ENCODE measurements at regions not wholly inside any gene's neighbourhood (a gene's known extent, or its start where the extent isn't known, plus 50 kb on each side); places are given as distances from the start of the nearest gene placed in this dataset.

- TF ChIP-seq CEBPB (IDR thresholded peaks at IDR 0.05; ENCODE audit: low read depth) (no peak), CTCF (IDR thresholded peaks at IDR 0.05 in 2 of 3, conservative IDR thresholded peaks at IDR 0.05 in 1 of 3; ENCODE audit: borderline replicate concordance in 1 of 3, insufficient read depth in 1 of 3, low read depth in 2 of 3, low read length in 2 of 3) (no peak), EZH2phosphoT487 (IDR thresholded peaks at IDR 0.05; ENCODE audit: borderline replicate concordance) (no peak), POLR2AphosphoS5 (IDR thresholded peaks at IDR 0.05; ENCODE audit: low read depth, low read length) (no peak), EGR1 (IDR thresholded peaks at IDR 0.05; ENCODE audit: low read depth) (no peak), FOSL1 (IDR thresholded peaks at IDR 0.05; ENCODE audit: low read depth) (no peak), POLR2A (IDR thresholded peaks at IDR 0.05; ENCODE audit: borderline replicate concordance, extremely low read depth, insufficient read depth, insufficient read length) (no peak), JUND (IDR thresholded peaks at IDR 0.05) (no peak), SIN3A (IDR thresholded peaks at IDR 0.05; ENCODE audit: low read depth) (no peak), RAD21 (IDR thresholded peaks at IDR 0.05; ENCODE audit: low read depth) (no peak), ZNF274 (IDR thresholded peaks at IDR 0.05; ENCODE audit: low read depth, low read length) (no peak), MAX (IDR thresholded peaks at IDR 0.05) (no peak), EZH2 (IDR thresholded peaks at IDR 0.05) (no peak), ELF1 (IDR thresholded peaks at IDR 0.05; ENCODE audit: borderline replicate concordance, low read depth) (no peak)
These were observed 267.9 kb downstream of the MRTFB start for GRCh38 chr16:14338969-14339368.
